ENCODE measurements at regions not wholly inside any gene's neighbourhood (a gene's known extent, or its start where the extent isn't known, plus 50 kb on each side); places are given as distances from the start of the nearest gene placed in this dataset.
A peak's percentile ranks its signal among the peaks of the same experiment; 100 is the strongest.

GRCh38 chr4:32417113-32417704, 1697.0 kb downstream of the PCDH7 start:
- peak; percentile 17 for TF ChIP-seq CTCF (IDR thresholded peaks at IDR 0.05; ENCODE audit: poor library complexity)
- no peak for TF ChIP-seq EZH2 (IDR thresholded peaks at IDR 0.05; ENCODE audit: borderline replicate concordance)
